Testis (tissue), 2 donors: ENCODE measurements at regions not wholly inside any gene's neighbourhood (a gene's known extent, or its start where the extent isn't known, plus 50 kb on each side); places are given as distances from the start of the nearest gene placed in this dataset.

ENCODE experiments used
- DNase-seq: peaks from one replicate; pipeline ENCODE4 v3.0.0-alpha.2; 2019
- H3K27ac ChIP-seq, 2 donors: fragments of 200-600 bp; sonication (generic); one replicate each; pipeline ENCODE4 v1.5.1; 2019
- H3K27me3 ChIP-seq: fragments of 200-600 bp; sonication (generic); one replicate; pipeline ENCODE4 v1.5.1; 2019
- H3K36me3 ChIP-seq: fragments of 200-600 bp; sonication (generic); one replicate; pipeline ENCODE4 v1.5.1; 2017; ENCODE audit warnings: low read depth; ENCODE audit errors: missing control alignments
- H3K4me1 ChIP-seq: fragments of 200-600 bp; sonication (generic); one replicate; pipeline ENCODE4 v1.5.1; 2019
- H3K4me3 ChIP-seq, 2 donors: fragments of 200-600 bp; sonication (generic); one replicate each; pipeline ENCODE4 v1.5.1; 2017 to 2019
- H3K9me3 ChIP-seq: fragments of 200-600 bp; sonication (generic); one replicate; pipeline ENCODE4 v1.5.1; 2017
- POLR2A ChIP-seq: fragments of 450-650 bp; IDR thresholded peaks from one replicate; pipeline ENCODE4 v1.6.1; 2017; ENCODE audit warnings: antibody characterized with exemption, mild to moderate bottlenecking, moderate library complexity
- WGBS, 2 donors: methylation state at CpG; one replicate each; pipeline ENCODE4 v1.1.5; 2018; 5-methylcytosine and 5-hydroxymethylcytosine counted together
- intact Hi-C: fragments of 100-400 bp; cut with DNase I; formaldehyde crosslinking; loops from one replicate; pipeline ENCODE4 v1.15.1; 2023; ENCODE audit warnings: low total_unique reads
- TF ChIP-seq, protein P1 (sequence below), 3 experiments: fragments of 450-650 bp in 2 of 3; fragments of 200-600 bp in 1 of 3; sonication (generic) in 1 of 3; IDR thresholded peaks; one replicate each; pipeline ENCODE4 v1.5.1; 2016 to 2019; ENCODE audit warnings: antibody characterized with exemption in 3 of 3, mild to moderate bottlenecking in 2 of 3, moderate library complexity in 1 of 3

- intact Hi-C loops, result no loop called here
- Histone ChIP-seq H3K4me1 (no peaks in the 10 kb centered on the region), H3K9me3 (no peaks in the 10 kb centered on the region), H3K36me3 (no peaks in the 10 kb centered on the region), H3K4me3 (no peak overlapping the region), H3K27me3 (no peaks in the 10 kb centered on the region), H3K27ac (no peak overlapping the region)
- 100% methylated on average over 2 of the region's 2 CpGs; no CpG with 5 or more reads in 1 of the 2 donors for WGBS, 2 donors
- no peak for DNase-seq
- no peak for TF ChIP-seq POLR2A
- TF ChIP-seq, protein P1, sequence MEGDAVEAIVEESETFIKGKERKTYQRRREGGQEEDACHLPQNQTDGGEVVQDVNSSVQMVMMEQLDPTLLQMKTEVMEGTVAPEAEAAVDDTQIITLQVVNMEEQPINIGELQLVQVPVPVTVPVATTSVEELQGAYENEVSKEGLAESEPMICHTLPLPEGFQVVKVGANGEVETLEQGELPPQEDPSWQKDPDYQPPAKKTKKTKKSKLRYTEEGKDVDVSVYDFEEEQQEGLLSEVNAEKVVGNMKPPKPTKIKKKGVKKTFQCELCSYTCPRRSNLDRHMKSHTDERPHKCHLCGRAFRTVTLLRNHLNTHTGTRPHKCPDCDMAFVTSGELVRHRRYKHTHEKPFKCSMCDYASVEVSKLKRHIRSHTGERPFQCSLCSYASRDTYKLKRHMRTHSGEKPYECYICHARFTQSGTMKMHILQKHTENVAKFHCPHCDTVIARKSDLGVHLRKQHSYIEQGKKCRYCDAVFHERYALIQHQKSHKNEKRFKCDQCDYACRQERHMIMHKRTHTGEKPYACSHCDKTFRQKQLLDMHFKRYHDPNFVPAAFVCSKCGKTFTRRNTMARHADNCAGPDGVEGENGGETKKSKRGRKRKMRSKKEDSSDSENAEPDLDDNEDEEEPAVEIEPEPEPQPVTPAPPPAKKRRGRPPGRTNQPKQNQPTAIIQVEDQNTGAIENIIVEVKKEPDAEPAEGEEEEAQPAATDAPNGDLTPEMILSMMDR (IDR thresholded peaks at IDR 0.05), result no peak
Measured at GRCh38 chrX:45710081-45710801, 509.6 kb upstream of the DIPK2B start.

GRCh38 chrX:45709381-45709780 is 508.7 kb upstream of the DIPK2B start:
- TF ChIP-seq, protein P1 (IDR thresholded peaks at IDR 0.05), result no peak
- no peak for TF ChIP-seq POLR2A
- no peaks in the 10 kb centered on the region for H3K4me1 ChIP-seq
- H3K27ac ChIP-seq, result no peak overlapping the region
- no peaks in the 10 kb centered on the region for H3K9me3 ChIP-seq
- no peak for DNase-seq
- H3K27me3 ChIP-seq, result no peaks in the 10 kb centered on the region
- H3K36me3 ChIP-seq, result no peaks in the 10 kb centered on the region
- H3K4me3 ChIP-seq, result no peak overlapping the region
- intact Hi-C loops, result no loop called here
- 100% methylated on average over 1 of the region's 1 CpG for WGBS, 2 donors

- H3K27me3 ChIP-seq, result no peaks in the 10 kb centered on the region
- H3K27ac ChIP-seq, result no peak overlapping the region
- no peak overlapping the region for H3K4me3 ChIP-seq
- TF ChIP-seq, protein P1 (IDR thresholded peaks at IDR 0.05), result no peak
- TF ChIP-seq POLR2A, result no peak
- no peaks in the 10 kb centered on the region for H3K36me3 ChIP-seq
- no peak for DNase-seq
- WGBS, 2 donors, result 79 to 94% methylated on average over 3 of the region's 3 CpGs
- intact Hi-C loops, result no loop called here
- no peaks in the 10 kb centered on the region for H3K4me1 ChIP-seq
- no peaks in the 10 kb centered on the region for H3K9me3 ChIP-seq
Measured at GRCh38 chrX:45699158-45699557, 498.5 kb upstream of the DIPK2B start.

- TF ChIP-seq, protein P1 (IDR thresholded peaks at IDR 0.05), result no peak
- no peak for TF ChIP-seq POLR2A
- Histone ChIP-seq H3K27me3 (no peaks in the 10 kb centered on the region), H3K9me3 (no peaks in the 10 kb centered on the region), H3K36me3 (no peaks in the 10 kb centered on the region), H3K27ac (no peak overlapping the region), H3K4me3 (no peak overlapping the region), H3K4me1 (no peaks in the 10 kb centered on the region)
- DNase-seq, result no peak
- intact Hi-C loops, result no loop called here
- 71 to 77% methylated on average over 6 to 7 of the region's 7 CpGs for WGBS, 2 donors
Measured at GRCh38 chrX:45697591-45697990, 496.9 kb upstream of the DIPK2B start.

- WGBS, 2 donors, result 71 to 80% methylated on average over 1 to 2 of the region's 2 CpGs
- no peak for DNase-seq
- H3K9me3 ChIP-seq, result no peaks in the 10 kb centered on the region
- H3K27ac ChIP-seq, result no peak overlapping the region
- H3K4me3 ChIP-seq, result no peak overlapping the region
- H3K27me3 ChIP-seq, result no peaks in the 10 kb centered on the region
- intact Hi-C loops, result no loop called here
- H3K4me1 ChIP-seq, result no peaks in the 10 kb centered on the region
- TF ChIP-seq, protein P1 (IDR thresholded peaks at IDR 0.05), result no peak
- no peak for TF ChIP-seq POLR2A
- H3K36me3 ChIP-seq, result no peaks in the 10 kb centered on the region
Measured at GRCh38 chrX:45696736-45697135, 496.1 kb upstream of the DIPK2B start.
